HG03064 (cell line): ENCODE measurements at regions not wholly inside any gene's neighbourhood (a gene's known extent, or its start where the extent isn't known, plus 50 kb on each side); places are given as distances from the start of the nearest gene placed in this dataset.
"Not testable (repeated sequence)": the region's sequence is repeated elsewhere in the genome, so short reads cannot be mapped to it uniquely, and the experiment has no call there.

Experiments used
- ATAC-seq: cut with Tn5 transposase; IDR thresholded peaks from one replicate; pipeline ENCODE4 v1.9.1; 2021; ENCODE audit warnings: low read depth; ENCODE audit not compliant: unreplicated experiment

- ATAC-seq = not testable (repeated sequence)
Measured at GRCh38 chr2:58751676-58752075, 510.6 kb upstream of the FANCL start.

- no peak for ATAC-seq
Measured at GRCh38 chr2:58749041-58749440, 507.9 kb upstream of the FANCL start.

GRCh38 chr2:58745334-58745733, 504.2 kb upstream of the FANCL start:
- not testable (repeated sequence) for ATAC-seq

GRCh38 chr2:58740426-58740825, 499.3 kb upstream of the FANCL start:
- no peak for ATAC-seq

DNA sequence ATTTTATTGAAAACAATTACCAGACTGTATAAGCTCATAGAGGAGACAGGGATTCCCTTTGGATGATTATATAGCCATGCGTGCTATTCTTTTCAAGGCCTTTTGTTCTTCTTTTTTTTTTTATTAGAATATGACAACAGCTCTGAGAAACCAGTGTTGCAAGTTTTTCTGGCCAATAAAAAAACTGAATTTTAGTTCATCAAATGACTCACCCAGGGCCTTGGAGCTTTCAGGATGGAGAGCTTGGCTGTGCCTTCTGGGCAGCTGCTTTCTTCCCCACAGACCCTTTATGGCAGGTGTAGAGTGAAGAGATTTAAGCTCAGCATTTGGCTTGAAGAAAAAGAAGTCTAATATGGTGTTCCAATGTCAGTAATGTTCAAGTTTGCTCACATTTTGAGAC, 497.9 kb upstream of the FANCL start:
- no peak for ATAC-seq

- ATAC-seq = no peak
Measured at GRCh38 chr2:58734365-58734764, 493.2 kb upstream of the FANCL start.

DNA sequence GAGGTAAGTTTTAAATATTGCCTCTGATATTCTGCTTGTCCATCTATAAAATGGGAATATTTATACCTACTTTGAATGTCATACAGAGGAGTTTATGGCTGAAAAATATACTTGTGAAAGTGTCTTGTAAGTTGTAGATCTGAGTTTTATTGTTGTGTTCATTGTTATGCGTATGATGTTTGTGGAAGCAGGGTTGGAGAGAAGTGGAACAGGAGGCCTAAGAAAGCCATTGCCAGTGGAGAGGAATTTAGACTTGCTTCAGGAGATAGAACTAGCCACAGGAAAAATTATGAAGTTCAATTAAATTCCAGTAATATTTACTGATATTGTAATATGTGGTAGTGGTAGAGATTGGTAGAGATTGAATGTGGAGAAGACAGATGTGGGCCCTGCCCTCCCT, 491.9 kb upstream of the FANCL start:
- no peak for ATAC-seq

GRCh38 chr2:58731488-58731869, 490.4 kb upstream of the FANCL start:
- no peak for ATAC-seq

DNA sequence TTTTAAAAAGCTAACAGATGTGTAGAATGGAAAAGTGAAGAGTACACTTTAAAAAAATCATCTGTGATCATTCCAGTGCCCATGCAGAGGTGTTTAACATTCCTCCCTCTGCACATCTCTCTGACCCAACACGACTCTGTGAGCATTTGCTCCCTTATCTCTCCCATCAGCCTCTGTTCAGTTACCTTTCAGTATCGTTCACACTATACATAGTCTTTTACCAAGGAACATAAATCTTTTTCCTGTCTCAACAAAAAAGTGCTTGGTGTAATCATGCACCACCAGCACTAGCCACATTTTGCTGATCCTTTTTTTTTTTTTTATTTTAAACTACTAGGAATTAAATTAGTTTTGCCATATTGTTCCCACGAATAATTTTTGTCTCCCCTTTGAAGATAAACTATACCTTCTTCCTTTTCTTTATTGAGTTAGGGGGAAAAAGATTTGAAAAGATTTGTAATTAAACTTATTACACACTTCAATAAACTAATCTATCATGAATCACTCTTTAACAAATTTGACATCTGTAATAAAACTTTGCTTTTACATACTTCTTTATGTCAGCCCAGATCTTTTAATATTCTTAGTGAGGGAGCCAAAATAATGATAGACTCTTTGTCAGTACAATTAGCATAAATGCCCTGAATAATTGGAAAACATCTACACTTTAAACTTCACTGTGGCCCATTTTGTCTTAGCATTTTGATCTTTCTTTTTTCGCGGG, 489.8 kb upstream of the FANCL start:
- no peak for ATAC-seq

- no peak for ATAC-seq
Measured at GRCh38 chr2:58727981-58728656, 487.0 kb upstream of the FANCL start.

DNA sequence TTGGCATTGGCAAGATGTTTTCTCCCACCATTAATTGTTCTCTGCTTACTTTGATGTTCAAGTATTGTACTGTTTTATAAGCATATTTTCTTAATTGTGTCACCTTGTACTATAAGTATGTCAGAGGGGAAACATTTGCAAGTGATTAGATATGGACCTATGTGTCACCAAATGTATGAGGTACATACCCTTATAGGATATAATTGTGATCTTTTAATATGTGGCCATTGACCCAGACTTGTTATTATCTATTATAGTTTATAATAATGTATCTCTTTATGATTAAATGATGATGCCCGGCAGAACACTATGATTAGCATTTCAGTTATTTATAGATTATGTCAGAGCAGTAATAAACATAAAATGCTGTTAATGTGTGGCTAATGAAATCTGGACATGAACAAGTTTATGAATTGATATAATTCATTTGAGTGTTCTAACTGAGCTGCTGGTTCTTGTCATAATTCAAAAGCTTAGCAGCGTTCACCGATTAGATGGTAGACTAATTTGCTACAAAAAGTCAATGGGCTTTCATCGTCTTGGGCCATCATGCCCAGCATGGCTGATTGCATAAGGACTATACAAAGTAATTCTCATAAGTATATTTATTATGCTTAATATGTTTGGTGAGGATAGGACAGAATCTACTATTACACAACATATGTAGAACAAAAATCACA, 480.9 kb upstream of the FANCL start:
- no peak for ATAC-seq

DNA sequence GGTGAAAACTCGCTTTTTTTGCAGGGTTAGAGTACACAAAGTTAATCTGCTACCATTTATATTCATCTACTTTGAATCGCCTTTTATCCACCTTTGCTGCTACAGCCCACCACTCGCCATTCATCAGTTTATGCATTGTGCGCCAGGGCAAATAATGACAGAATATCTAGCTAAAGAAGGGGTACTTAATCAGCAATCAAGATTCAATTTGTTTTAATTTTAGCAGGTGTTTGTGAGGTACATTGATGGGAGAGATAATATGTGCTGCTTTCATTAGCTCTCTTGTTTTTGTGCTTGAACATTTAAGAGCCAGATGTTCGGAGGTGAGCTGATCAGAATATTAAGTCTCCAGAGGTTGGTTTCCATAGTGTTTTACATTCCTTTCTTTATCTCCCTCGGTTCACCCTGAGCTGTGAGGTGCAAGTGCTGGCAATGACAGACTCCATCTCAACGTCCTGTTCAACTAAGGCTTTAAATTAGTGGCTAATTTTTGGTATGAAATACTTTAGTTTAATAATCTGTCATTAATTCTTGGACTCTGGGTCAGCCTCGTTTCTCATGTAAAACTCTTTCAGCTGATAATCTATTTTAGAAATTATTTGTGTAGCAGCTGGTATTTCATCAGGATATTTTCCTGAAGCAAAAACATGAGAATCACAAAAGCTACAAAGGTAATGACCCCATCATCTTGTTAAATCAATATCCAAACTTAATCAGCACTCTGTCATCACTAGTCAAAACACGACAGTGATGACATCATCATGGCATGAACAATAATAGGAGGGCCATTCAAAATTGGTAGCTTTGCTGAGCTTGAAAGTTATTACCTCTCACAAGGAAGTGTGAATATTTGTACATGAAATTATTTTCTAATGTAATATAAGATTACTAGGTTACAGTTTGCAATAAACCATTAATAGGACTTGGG, 479.9 kb upstream of the FANCL start:
- no peak for ATAC-seq

- no peak for ATAC-seq
Measured at GRCh38 chr2:58720033-58720769, 479.1 kb upstream of the FANCL start.

DNA sequence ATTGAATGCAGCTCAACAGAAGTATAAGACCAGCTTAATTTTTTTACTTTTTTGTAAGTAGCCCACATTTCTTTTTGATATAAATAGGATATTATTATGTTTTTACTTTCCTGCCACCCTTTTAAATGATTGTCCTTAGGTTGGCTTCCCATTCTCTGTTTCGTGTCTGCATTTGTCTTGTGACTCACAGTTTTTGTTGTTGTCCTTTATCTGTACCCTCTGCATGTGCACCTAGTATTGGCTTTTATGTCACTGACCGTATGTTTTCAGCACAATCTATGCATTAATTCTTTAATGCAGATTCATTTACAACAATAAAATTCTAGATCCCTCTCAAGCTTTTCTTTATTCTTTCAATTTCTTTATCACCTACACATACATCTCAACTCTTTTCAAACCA, 474.2 kb upstream of the FANCL start:
- ATAC-seq = no peak

DNA sequence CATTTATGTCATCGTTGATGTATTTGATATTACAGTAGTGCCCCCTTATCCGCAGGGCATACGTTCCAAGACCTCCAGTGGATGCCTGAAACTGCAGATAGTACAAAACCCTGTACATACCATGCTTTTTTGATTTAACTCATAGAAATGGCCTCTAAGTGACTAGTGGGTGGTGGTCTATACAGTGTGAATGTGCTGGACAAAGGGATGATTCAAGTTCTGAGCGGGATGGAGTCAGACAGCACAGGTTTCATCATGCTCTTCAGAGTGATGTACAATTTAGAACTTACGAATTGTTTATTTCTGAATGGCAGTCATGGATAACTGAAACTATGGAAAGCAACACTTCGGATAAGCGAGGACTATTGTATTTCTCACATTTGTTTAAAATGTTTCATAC, 473.1 kb upstream of the FANCL start:
- no peak for ATAC-seq

GRCh38 chr2:58710795-58711279, 469.7 kb upstream of the FANCL start:
- no peak for ATAC-seq

DNA sequence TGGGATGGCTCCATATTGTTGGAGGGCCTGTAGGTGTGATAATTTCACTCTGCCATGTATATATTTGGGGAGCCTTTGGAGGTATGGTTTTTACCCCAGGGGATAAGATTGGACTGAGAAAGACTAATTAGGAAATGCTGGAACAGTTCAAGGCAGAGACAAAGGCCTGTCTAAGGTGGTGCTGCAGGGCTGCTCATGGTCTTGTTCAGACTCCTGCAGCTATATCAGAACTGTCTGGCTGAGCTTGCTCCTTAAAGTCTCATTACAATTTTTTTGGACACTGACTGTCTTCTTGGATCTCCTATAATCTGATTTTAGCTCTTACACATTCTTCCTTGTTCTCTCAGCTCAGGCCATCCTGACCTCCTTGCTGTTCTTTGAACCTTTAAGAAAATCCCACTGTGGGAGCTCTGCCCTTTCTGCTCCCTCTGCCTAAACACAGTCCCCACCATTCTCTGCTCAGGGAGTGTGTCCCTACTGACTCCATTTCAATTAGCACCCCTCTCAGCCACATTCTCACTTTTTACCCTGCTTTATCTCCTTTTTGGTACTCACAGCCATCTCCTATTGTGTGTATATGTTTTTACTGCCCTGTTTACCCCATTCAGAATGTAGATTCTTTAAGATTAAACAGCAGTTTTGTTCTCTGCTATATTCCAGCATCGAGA, 468.7 kb upstream of the FANCL start:
- no peak for ATAC-seq

GRCh38 chr2:58709274-58709673, 468.1 kb upstream of the FANCL start:
- ATAC-seq = no peak

GRCh38 chr2:58708565-58708964, 467.4 kb upstream of the FANCL start:
- no peak for ATAC-seq
